8988T (cell line): ENCODE measurements at regions not wholly inside any gene's neighbourhood (a gene's known extent, or its start where the extent isn't known, plus 50 kb on each side); places are given as distances from the start of the nearest gene placed in this dataset.
"Not testable (repeated sequence)": the region's sequence is repeated elsewhere in the genome, so short reads cannot be mapped to it uniquely, and the experiment has no call there.

Source experiments
- DNase-seq: peaks from one replicate; pipeline ENCODE4 v3.0.0; 2011

DNA sequence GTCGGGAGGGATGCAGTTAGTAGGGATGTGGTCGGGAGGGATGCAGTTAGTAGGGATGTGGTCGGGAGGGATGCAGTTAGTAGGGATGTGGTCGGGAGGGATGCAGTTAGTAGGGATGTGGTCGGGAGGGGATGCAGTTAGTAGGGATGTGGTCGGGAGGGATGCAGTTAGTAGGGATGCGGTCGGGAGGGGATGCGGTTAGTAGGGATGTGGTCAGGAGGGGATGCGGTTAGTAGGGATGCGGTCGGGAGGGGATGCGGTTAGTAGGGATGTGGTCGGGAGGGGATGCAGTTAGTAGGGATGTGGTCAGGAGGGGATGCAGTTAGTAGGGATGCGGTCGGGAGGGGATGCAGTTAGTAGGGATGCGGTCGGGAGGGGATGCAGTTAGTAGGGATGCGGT, 96.2 kb downstream of the BDH1 start:
- DNase-seq: not testable (repeated sequence)

DNA sequence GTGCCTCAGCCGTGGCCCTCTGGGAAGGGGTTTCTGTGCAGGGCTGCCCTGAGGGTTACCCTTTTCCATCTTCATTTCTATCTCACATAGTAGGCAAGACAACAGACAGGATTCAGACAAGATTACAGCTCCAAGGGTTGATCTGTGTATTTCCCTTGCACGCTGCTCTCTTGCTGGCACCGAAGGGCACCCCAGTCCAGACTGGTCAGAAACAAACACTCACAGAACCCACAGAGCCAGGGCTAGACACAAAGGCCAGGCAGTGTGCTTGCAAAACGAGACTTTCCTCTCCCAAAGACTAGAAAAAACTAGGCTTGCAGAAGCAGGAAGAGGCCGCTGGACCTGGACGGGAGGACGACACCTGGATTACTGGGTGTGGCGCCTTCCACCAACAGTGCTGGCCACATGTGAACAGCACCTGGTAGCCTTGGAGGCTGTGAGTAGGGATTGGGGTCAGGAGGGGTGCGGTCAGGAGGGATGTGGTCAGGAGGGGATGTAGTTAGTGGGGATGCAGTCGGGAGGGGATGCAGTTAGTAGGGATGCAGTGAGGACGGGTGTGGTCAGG, 96.8 kb downstream of the BDH1 start:
- no peak for DNase-seq

DNA sequence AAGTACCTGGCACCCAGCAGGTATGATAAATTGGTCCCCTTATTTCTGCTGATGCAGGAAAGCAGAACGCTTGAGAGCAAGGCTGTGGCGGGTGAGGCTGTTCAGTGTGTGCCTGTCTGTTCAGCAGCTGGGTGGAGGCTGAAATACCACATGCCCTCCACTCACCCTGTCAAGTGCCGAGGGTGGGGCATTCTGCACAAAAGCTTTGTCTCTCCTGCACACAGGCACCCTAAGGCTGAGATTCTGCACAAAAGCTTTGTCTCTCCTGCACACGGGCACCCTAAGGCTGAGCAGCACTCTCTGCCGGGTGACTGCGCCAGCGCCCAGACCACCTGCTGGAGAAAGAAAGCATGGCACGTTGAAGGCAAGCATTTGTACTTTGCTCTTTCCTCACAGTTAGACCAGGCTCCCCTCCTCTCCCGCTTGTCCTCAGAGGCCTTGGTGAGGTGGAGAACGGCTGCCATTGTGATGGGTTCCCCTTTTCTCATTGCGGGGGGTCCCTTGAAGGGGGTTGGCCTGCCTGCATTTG, 97.5 kb downstream of the BDH1 start:
- DNase-seq: peak; percentile 57

GRCh38 chr3:197456261-197457091, 99.3 kb downstream of the BDH1 start:
- DNase-seq: peak; percentile 81

- DNase-seq: not testable (repeated sequence)
Measured at GRCh38 chr3:197454841-197455240, 100.9 kb downstream of the BDH1 start.

- DNase-seq: peak; percentile 52
Measured at GRCh38 chr3:197454014-197454413, 101.8 kb downstream of the BDH1 start.

DNA sequence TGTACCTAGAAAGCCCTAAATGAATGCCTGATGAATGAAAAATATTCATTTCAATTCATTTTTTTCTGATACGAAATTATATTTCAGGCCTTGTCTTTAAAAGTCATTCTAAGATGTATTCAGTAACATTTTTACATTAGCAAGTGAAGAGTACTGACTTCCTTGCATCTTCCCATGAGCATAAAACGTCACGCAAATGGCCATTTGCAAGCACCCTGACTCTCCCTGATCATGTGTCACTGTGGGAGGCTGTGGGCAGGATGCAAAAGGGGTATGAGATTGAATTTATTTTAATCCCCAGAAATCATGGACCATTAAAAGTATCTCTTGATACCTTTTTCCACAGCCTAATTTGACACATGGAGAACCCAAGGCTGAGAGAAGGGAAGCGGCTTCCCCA, 105.0 kb downstream of the BDH1 start:
- no peak for DNase-seq

- DNase-seq: no peak
Measured at GRCh38 chr3:197450308-197450707, 105.5 kb downstream of the BDH1 start.

- not testable (repeated sequence) for DNase-seq
Measured at GRCh38 chr3:197449181-197449580, 106.6 kb downstream of the BDH1 start.

- not testable (repeated sequence) for DNase-seq
Measured at GRCh38 chr3:197447781-197448180, 108.0 kb downstream of the BDH1 start.

DNA sequence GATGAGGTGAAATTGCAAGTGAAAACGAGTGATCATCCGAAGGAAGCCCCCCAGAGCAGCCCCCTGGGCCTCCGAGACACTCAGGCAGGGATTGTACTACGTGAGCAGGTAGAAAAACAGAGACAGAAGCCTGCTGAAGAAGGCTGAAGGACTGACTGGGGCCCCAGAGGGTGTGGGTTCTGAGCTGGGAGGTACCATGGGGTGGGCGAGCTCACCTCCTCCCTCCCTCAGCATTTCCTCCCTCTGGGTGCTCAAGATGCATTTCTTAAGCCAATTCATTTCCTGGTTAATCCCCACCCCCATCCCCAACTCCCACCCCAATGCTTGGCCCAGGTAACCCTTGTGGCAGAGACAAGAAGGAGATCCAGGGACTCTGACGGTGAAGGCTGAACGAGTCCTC, 108.7 kb downstream of the BDH1 start:
- DNase-seq: no peak

DNA sequence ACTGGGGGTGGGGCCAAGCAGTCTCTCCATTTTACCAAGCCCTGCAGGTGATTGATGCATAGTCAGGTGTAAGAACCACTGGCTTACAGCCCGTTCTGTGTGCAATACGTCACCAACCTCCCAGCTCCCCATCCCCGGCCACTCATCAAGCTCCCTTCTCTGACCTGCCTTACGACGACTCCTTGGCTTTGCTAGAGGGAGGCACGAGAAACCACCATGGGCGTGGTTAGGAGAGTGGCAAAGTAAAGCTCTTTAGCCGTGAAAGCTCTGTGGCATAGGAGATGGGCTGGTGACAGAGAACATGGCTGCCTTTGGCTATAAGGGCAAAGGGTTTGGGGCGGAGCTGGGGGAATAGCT, 109.1 kb downstream of the BDH1 start:
- DNase-seq: no peak

GRCh38 chr3:197445896-197446699, 109.7 kb downstream of the BDH1 start:
- DNase-seq: no peak

GRCh38 chr3:197444793-197445379, 110.9 kb downstream of the BDH1 start:
- DNase-seq: no peak

GRCh38 chr3:197443506-197443905, 112.3 kb downstream of the BDH1 start:
- no peak for DNase-seq

- DNase-seq: no peak
Measured at GRCh38 chr3:197440717-197441303, 115.0 kb downstream of the BDH1 start.

GRCh38 chr3:197438906-197439305, 116.9 kb downstream of the BDH1 start:
- no peak for DNase-seq

DNA sequence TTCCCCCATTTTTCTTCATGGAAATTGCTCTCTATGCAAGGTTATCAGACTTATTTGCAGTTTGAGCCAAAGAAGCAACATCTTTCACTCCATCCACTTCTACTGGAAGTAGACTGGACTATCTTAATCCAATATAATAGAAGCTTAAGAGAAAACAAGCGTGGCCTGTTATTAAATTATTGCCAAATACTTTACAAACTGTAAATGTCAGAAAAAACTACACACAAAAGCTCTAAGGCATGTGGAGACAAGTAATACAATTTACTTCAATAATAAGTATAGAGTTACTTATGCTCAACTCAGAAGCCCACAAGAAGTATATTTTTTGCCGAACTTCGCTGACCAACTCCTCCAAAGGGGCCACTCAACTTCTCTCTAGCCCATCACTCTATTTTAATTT, 120.3 kb downstream of the BDH1 start:
- DNase-seq: no peak

- no peak for DNase-seq
Measured at GRCh38 chr3:197434830-197435229, 120.9 kb downstream of the BDH1 start.

DNA sequence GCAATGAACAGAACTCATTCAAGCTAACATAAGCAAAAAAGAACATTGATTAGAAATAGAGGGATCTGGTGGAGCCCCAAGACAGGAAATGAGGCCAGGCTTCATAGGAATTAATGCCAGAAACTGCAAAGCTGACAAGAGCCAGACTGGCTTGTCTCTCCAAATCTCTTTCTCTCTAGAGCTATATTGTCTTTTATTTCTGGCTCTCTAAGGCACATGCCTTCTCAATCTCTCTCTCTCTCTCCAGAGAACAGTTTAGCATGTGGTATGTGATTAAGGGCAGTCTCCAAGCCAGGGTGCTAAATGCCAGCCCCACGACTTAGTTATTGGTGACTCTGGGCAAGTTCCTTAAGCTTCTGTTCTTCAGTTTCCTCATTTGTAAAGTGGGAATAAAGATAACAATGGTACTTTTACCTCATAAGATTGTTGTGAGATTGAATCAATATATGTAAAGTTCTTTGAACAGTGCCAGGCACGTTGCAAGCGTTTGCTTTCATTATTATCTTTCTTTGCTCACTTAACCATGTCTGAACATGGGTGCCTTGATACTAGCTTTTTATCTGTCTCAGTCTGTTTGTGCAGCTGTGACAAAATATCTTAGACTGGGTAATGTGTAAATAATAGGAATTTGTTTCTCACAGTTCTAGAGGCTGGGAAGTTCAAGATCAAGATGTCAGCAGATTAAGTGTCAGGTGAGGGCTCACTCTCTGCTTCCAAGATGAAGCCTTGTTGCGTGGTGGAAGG, 123.2 kb downstream of the BDH1 start:
- no peak for DNase-seq

GRCh38 chr3:197431346-197431910, 124.3 kb downstream of the BDH1 start:
- no peak for DNase-seq

- DNase-seq: no peak
Measured at GRCh38 chr3:197430934-197431333, 124.8 kb downstream of the BDH1 start.
